DND-41 (cell line): ENCODE measurements at regions not wholly inside any gene's neighbourhood (a gene's known extent, or its start where the extent isn't known, plus 50 kb on each side); places are given as distances from the start of the nearest gene placed in this dataset.

ENCODE experiments used
- ATAC-seq: fragments of 200-7000 bp; cut with Tn5 transposase; 3 replicates; pipeline ENCODE4 v1.9.1; 2021; ENCODE audit warnings: low read depth; ENCODE audit not compliant: insufficient read depth
- DNase-seq: peaks from one replicate; pipeline ENCODE4 v3.0.0-alpha.2; 2020
- H2AFZ ChIP-seq: 2 replicates; pipeline ENCODE4 v1.6.0; 2012; ENCODE audit warnings: low read depth, low read length
- H3K27ac ChIP-seq: 2 replicates; pipeline ENCODE4 v1.5.1; 2012; ENCODE audit warnings: low read length, inconsistent platforms
- H3K27me3 ChIP-seq: fragments of 200-600 bp; sonication (generic); 2 replicates; pipeline ENCODE4 v1.6.0; 2012; ENCODE audit warnings: low read length, mild to moderate bottlenecking, inconsistent platforms; ENCODE audit not compliant: insufficient read depth, poor library complexity
- H3K36me3 ChIP-seq: 2 replicates; pipeline ENCODE4 v1.5.1; 2012; ENCODE audit warnings: low read length, inconsistent platforms; ENCODE audit not compliant: insufficient read depth
- H3K4me1 ChIP-seq: 2 replicates; pipeline ENCODE4 v1.5.1; 2012; ENCODE audit warnings: mild to moderate bottlenecking, low read length; ENCODE audit not compliant: insufficient read depth
- H3K4me2 ChIP-seq: 2 replicates; pipeline ENCODE4 v1.6.0; 2012; ENCODE audit warnings: mild to moderate bottlenecking, moderate library complexity, low read length, inconsistent platforms; ENCODE audit not compliant: insufficient read depth
- H3K4me3 ChIP-seq, 2 experiments: fragments of 200-600 bp in 1 of 2; shearing (Covaris generic) in 1 of 2; 2 replicates each; pipeline ENCODE4 v1.5.1; 2012 to 2016; ENCODE audit warnings: inconsistent platforms in 2 of 2, low read length in 2 of 2, mild to moderate bottlenecking in 2 of 2, low read depth in 1 of 2, moderate library complexity in 1 of 2
- H3K79me2 ChIP-seq: 2 replicates; pipeline ENCODE4 v1.6.0; 2012; ENCODE audit warnings: low read length, inconsistent platforms; ENCODE audit not compliant: insufficient read depth
- H3K9ac ChIP-seq: 2 replicates; pipeline ENCODE4 v1.6.0; 2012; ENCODE audit warnings: low read depth, mild to moderate bottlenecking, inconsistent platforms, low read length, moderate library complexity
- H3K9me3 ChIP-seq: 2 replicates; pipeline ENCODE4 v1.5.1; 2012; ENCODE audit warnings: low read length, moderate library complexity, mild to moderate bottlenecking, inconsistent platforms; ENCODE audit not compliant: insufficient read depth, severe bottlenecking
- H4K20me1 ChIP-seq: 2 replicates; pipeline ENCODE4 v1.6.0; 2012; ENCODE audit warnings: low read length; ENCODE audit not compliant: insufficient read depth
- EZH2 ChIP-seq: IDR thresholded peaks from 3 replicates; pipeline ENCODE4 v1.6.1; 2012; ENCODE audit warnings: borderline replicate concordance, low read depth, mild to moderate bottlenecking, moderate library complexity, low read length, inconsistent platforms; ENCODE audit not compliant: severe bottlenecking
- TF ChIP-seq, protein P1 (sequence below): IDR thresholded peaks from 2 replicates; pipeline ENCODE4 v1.5.1; 2012; ENCODE audit warnings: borderline replicate concordance, low read length, moderate library complexity, mild to moderate bottlenecking; ENCODE audit not compliant: poor library complexity, severe bottlenecking; ENCODE audit errors: extremely low read depth

DNA sequence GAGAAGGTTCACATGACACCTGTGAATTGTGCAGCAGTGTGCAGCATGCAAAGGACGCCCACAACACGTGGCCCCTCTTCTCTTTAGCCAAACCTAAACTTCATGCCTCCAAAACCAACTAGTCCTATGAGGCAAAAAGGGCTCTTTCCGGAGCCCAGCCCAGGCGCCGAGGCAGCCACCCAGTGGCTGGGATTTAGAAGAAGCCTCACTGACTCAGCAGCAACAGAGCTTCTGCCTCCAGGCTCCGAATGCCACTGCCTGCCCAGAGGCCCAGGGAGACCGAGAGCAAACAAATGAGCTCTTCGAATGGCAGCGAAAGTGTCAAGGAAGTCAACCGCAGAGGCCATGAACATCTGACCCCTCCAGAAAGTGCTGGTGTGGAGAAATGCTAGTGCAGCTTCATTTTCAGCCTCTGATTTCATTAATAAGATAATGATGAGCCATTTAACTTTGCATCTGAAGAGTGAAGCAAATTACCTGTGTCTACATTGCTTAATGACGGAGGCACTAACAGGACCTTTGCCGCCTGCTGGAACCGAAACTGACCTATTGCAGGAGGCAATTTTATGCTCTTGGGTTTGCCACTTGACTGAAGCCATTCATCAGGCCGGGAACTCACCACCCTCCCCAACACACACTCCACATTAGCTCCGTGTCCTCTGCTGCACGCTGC, 157.7 kb upstream of the RPL38 start:
- Histone ChIP-seq H2AFZ (no peak overlapping the region), H3K27me3 (peaks cover 3% of the 10 kb centered on the region), H3K4me2 (no peak overlapping the region), H3K9ac (no peak overlapping the region), H3K27ac (no peak overlapping the region), H3K9me3 (no peaks in the 10 kb centered on the region), H3K36me3 (no peaks in the 10 kb centered on the region), H4K20me1 (no peaks in the 10 kb centered on the region), H3K4me1 (peaks cover 8% of the 10 kb centered on the region), H3K4me3 (no peak overlapping the region), H3K79me2 (no peaks in the 10 kb centered on the region)
- TF ChIP-seq, protein P1, sequence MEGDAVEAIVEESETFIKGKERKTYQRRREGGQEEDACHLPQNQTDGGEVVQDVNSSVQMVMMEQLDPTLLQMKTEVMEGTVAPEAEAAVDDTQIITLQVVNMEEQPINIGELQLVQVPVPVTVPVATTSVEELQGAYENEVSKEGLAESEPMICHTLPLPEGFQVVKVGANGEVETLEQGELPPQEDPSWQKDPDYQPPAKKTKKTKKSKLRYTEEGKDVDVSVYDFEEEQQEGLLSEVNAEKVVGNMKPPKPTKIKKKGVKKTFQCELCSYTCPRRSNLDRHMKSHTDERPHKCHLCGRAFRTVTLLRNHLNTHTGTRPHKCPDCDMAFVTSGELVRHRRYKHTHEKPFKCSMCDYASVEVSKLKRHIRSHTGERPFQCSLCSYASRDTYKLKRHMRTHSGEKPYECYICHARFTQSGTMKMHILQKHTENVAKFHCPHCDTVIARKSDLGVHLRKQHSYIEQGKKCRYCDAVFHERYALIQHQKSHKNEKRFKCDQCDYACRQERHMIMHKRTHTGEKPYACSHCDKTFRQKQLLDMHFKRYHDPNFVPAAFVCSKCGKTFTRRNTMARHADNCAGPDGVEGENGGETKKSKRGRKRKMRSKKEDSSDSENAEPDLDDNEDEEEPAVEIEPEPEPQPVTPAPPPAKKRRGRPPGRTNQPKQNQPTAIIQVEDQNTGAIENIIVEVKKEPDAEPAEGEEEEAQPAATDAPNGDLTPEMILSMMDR: no peak
- TF ChIP-seq EZH2: no peak
- no peak for ATAC-seq
- DNase-seq: no peak

DNA sequence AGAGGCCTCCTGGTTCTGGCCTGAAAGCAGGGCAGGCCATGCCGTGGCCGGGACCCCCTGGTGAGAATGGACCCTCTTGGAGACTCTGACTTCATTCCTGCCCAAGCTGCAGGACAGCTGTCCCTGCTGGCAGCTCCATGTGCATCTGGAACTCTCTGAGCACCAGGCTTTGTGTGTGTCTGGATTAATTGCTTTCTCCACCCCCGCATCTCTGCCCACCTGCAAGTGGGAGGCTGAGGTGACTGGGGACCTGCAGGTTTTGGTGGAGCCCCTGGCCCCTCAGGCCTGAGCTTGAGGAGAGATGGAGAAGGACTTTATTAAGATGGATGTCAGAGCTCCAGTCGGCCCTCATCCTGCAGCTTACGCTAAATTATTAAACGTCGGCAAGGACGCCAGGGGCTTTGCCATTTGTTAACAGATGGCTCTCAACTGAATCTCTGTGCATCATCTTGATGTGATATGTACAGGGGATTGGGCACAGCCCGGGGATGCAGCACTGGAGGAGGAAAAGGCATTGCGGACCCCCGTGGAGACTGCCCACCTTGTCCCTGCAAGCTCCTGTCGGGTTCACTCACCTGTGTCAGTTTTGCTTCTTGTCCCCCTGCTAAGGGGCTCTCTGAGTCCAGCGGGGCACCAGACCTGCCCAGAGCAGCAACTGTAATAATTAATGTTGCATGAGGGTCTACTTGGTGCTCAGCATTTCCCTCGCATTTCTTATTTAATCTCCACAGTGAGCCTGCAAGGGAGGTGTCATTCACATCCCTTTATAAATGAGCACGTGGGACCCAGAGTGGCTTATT, 154.1 kb upstream of the RPL38 start:
- Histone ChIP-seq H3K27me3 (peaks cover 4% of the 10 kb centered on the region), H3K36me3 (no peaks in the 10 kb centered on the region), H3K9ac (no peak overlapping the region), H3K27ac (no peak overlapping the region), H3K4me3 (no peak overlapping the region), H4K20me1 (no peaks in the 10 kb centered on the region), H3K4me2 (no peak overlapping the region), H2AFZ (no peak overlapping the region), H3K4me1 (peaks cover 8% of the 10 kb centered on the region), H3K79me2 (no peaks in the 10 kb centered on the region), H3K9me3 (no peaks in the 10 kb centered on the region)
- TF ChIP-seq EZH2: no peak
- TF ChIP-seq, protein P1: no peak
- DNase-seq (no peak), ATAC-seq (no peak)

DNA sequence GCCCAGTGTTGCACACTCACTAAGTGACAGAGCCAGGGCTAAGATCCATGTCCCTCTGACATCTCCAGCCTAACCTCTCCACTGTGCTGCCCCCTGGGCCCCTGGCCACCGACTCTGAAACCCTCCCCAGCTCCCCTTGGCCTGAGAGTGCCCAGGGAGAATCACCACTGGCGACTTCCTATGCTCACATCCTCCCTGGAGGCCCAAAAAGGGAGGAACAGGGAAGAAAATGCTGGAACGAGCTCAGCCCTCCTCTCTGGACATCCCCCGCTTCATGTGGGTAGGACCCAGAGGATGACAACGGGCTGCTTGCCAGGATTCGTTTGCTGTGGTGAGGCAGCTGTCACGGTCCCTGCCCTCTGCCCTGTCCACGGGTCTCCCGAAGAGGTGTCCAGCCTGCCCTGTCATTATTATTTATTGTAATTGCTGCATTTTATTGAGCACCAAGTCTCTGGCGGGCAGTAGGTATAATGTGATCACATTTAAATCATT, 153.5 kb upstream of the RPL38 start:
- Histone ChIP-seq H3K36me3 (no peaks in the 10 kb centered on the region), H3K9me3 (no peaks in the 10 kb centered on the region), H2AFZ (no peak overlapping the region), H3K4me1 (peaks cover 8% of the 10 kb centered on the region), H3K27ac (no peak overlapping the region), H3K79me2 (no peaks in the 10 kb centered on the region), H3K4me3 (no peak overlapping the region), H3K27me3 (peaks cover 4% of the 10 kb centered on the region), H4K20me1 (no peaks in the 10 kb centered on the region), H3K4me2 (no peak overlapping the region), H3K9ac (no peak overlapping the region)
- TF ChIP-seq EZH2: no peak
- TF ChIP-seq, protein P1: no peak
- no peak for DNase-seq
- ATAC-seq: no peak
